HepG2 (cell line): ENCODE measurements at regions not wholly inside any gene's neighbourhood (a gene's known extent, or its start where the extent isn't known, plus 50 kb on each side); places are given as distances from the start of the nearest gene placed in this dataset.

Experiments
- ATAC-seq: fragments of 200-7000 bp; cut with Tn5 transposase; 3 replicates; pipeline ENCODE4 v1.9.1; 2020; ENCODE audit warnings: mild to moderate bottlenecking, moderate library complexity
- BruUV-seq: library from RNA; stranded (reverse); fragments of 400-500 nt; replicated peaks from 2 replicates; lab custom pipeline; 2021; lab: Mats Ljungman, UMichigan
- CTCF ChIA-PET: fragments of 300-600 bp; formaldehyde crosslinking; extraction: SDS; loops from one replicate; lab custom pipeline; 2021; ENCODE audit warnings: low total read pairs, inconsistent platforms, low intra/inter-chr PET ratio; lab: Yijun Ruan, JAX
- POLR2A ChIA-PET: fragments of 350-600 bp; sonication (Branson Sonifier 250); formaldehyde crosslinking; loops from one replicate; lab custom pipeline; 2020; ENCODE audit warnings: antibody characterized with exemption, inconsistent platforms; lab: Yijun Ruan, JAX
- DNase-seq: peaks from one replicate; pipeline ENCODE4 v3.0.0-alpha.2; 2015; ENCODE audit warnings: low spot score
- FAIRE-seq: peaks from 3 replicates; lab custom pipeline; 2011; peaks lifted over from hg19 to GRCh38; lab: Jason Lieb, UNC
- H2AFZ ChIP-seq: one replicate; pipeline ENCODE4 v1.6.1; 2011; ENCODE audit warnings: low read length, inconsistent platforms
- H3K27ac ChIP-seq: fragments of 300-600 bp; 3 replicates; pipeline ENCODE4 v1.8.0; 2011; ENCODE audit warnings: mixed run types, mild to moderate bottlenecking, mixed read lengths, low read length, inconsistent platforms; ENCODE audit not compliant: insufficient read depth; ENCODE audit errors: extremely low read length
- H3K27me3 ChIP-seq, 2 experiments: fragments of 200-600 bp in 1 of 2; 2 replicates in 1 of 2; 3 replicates in 1 of 2; pipeline versions ENCODE4 v1.6.0 to v1.8.0; 2011; ENCODE audit warnings: low read length in 2 of 2, mild to moderate bottlenecking in 2 of 2, moderate library complexity in 2 of 2, inconsistent platforms in 1 of 2; ENCODE audit not compliant: insufficient read depth in 2 of 2, control insufficient read depth in 1 of 2
- H3K36me3 ChIP-seq, 2 experiments: fragments of 200-600 bp in 1 of 2; replicated peaks in 1 of 2; 2 replicates in 1 of 2; 3 replicates in 1 of 2; pipeline versions ENCODE4 v1.5.1 to v1.8.0; 2011; ENCODE audit warnings: low read length in 2 of 2, inconsistent platforms in 1 of 2; ENCODE audit not compliant: insufficient read depth in 2 of 2, control insufficient read depth in 1 of 2
- H3K4me1 ChIP-seq: 2 replicates; pipeline ENCODE4 v1.5.1; 2012; ENCODE audit warnings: low read length, inconsistent platforms; ENCODE audit not compliant: insufficient read depth
- H3K4me2 ChIP-seq: 2 replicates; pipeline ENCODE4 v1.6.0; 2011; ENCODE audit warnings: low read depth, low read length, inconsistent platforms
- H3K4me3 ChIP-seq, 3 experiments: fragments of 200-600 bp in 1 of 3; sonication (generic), shearing (Covaris generic) in 1 of 3; replicated peaks in 1 of 3; 2 replicates each; pipeline ENCODE4 v1.5.1; 2011 to 2016; ENCODE audit warnings: low read length in 3 of 3, inconsistent platforms in 2 of 3, low read depth in 2 of 3, mild to moderate bottlenecking in 2 of 3, control low read depth in 1 of 3, mixed read lengths in 1 of 3; ENCODE audit not compliant: insufficient read depth in 1 of 3
- H3K79me2 ChIP-seq: one replicate; pipeline ENCODE4 v1.6.1; 2011; ENCODE audit warnings: low read length, inconsistent platforms; ENCODE audit not compliant: insufficient read depth
- H3K9ac ChIP-seq: 2 replicates; pipeline ENCODE4 v1.6.0; 2011; ENCODE audit warnings: mild to moderate bottlenecking, low read depth, low read length, inconsistent platforms; ENCODE audit not compliant: insufficient read depth
- H3K9me3 ChIP-seq: 2 replicates; pipeline ENCODE4 v1.5.1; 2012; ENCODE audit warnings: mild to moderate bottlenecking, low read length
- H4K20me1 ChIP-seq: 2 replicates; pipeline ENCODE4 v1.6.0; 2011; ENCODE audit warnings: inconsistent platforms, mild to moderate bottlenecking, low read length, moderate library complexity; ENCODE audit not compliant: insufficient read depth
- ETV5 ChIP-seq: IDR thresholded peaks from 2 replicates; pipeline ENCODE4 v1.6.1; 2018; ENCODE audit warnings: missing biosample characterization, missing genetic modification reagents, inconsistent platforms, borderline replicate concordance
- KLF6 ChIP-seq: IDR thresholded peaks from 2 replicates; pipeline ENCODE4 v1.8.0; 2016; ENCODE audit warnings: missing biosample characterization, missing genetic modification reagents
- MIXL1 ChIP-seq: IDR thresholded peaks from 2 replicates; pipeline ENCODE4 v1.6.1; 2016
- MYNN ChIP-seq: sonication (generic); formaldehyde crosslinking; IDR thresholded peaks from 2 replicates; pipeline ENCODE4 v1.4.0; 2020; ENCODE audit warnings: mild to moderate bottlenecking, low read depth, missing genetic modification reagents
- NPAS2 ChIP-seq: sonication (generic); formaldehyde crosslinking; IDR thresholded peaks from 2 replicates; pipeline ENCODE4 v1.8.0; 2022; ENCODE audit warnings: mild to moderate bottlenecking, missing genetic modification reagents, borderline replicate concordance
- ZBTB1 ChIP-seq: sonication (generic); formaldehyde crosslinking; IDR thresholded peaks from 2 replicates; pipeline ENCODE4 v1.4.0; 2020; ENCODE audit warnings: missing genetic modification reagents, borderline replicate concordance
- ZNF562 ChIP-seq: sonication (generic); formaldehyde crosslinking; IDR thresholded peaks from 2 replicates; pipeline ENCODE4 v1.8.0; 2022; ENCODE audit warnings: missing genetic modification reagents, borderline replicate concordance
- ZNF713 ChIP-seq: sonication (generic); formaldehyde crosslinking; IDR thresholded peaks from 2 replicates; pipeline ENCODE4 v1.4.0; 2020; ENCODE audit warnings: mild to moderate bottlenecking, missing genetic modification reagents
- ZNF792 ChIP-seq: IDR thresholded peaks from 2 replicates; pipeline ENCODE4 v1.6.1; 2016
- WGBS: methylation state at CpG from one replicate; pipeline ENCODE4 v1.1.6; 2017; ENCODE audit warnings: low lambda C conversion rate; 5-methylcytosine and 5-hydroxymethylcytosine counted together
- in situ Hi-C: cut with HindIII; loops from 2 replicates; pipeline ENCODE4 v1.10.0; 2017; ENCODE audit warnings: low pct_unique_long_range_greater_than_20kb; ENCODE audit not compliant: extremely low pct_ligation_motif_present
- intact Hi-C: fragments of 100-400 bp; cut with micrococcal nuclease; formaldehyde crosslinking; loops from one replicate; pipeline ENCODE4 v1.10.0; 2022; ENCODE audit not compliant: unreplicated experiment
- TF ChIP-seq, protein P1 (sequence below): sonication (generic); formaldehyde crosslinking; IDR thresholded peaks from 2 replicates; pipeline ENCODE4 v1.9.0; 2022; ENCODE audit warnings: low read depth, missing genetic modification reagents
- TF ChIP-seq, protein P2 (sequence below): IDR thresholded peaks from 2 replicates; pipeline ENCODE4 v1.6.1; 2016; ENCODE audit warnings: low read depth
- TF ChIP-seq, protein P3 (sequence below): sonication (generic); formaldehyde crosslinking; IDR thresholded peaks from 2 replicates; pipeline ENCODE4 v1.4.0; 2020; ENCODE audit warnings: missing genetic modification reagents

- Histone ChIP-seq H3K27me3 (no peaks in the 10 kb centered on the region), H3K9ac (no peak overlapping the region), H3K9me3 (no peaks in the 10 kb centered on the region), H3K4me1 (peaks cover 12% of the 10 kb centered on the region), H4K20me1 (no peaks in the 10 kb centered on the region), H3K4me2 (no peak overlapping the region), H3K79me2 (no peaks in the 10 kb centered on the region), H3K4me3 (no peak overlapping the region), H3K27ac (no peak overlapping the region), H2AFZ (no peak overlapping the region), H3K36me3 (no peaks in the 10 kb centered on the region)
- ATAC-seq: no peak
- no peak for FAIRE-seq
- ChIA-PET CTCF (no interaction called here), POLR2A (no interaction called here)
- in situ Hi-C loops: no loop called here
- no peak for DNase-seq
- intact Hi-C loops: no loop called here
- TF ChIP-seq KLF6 (CRISPR knock-in tag): no peak
- TF ChIP-seq MYNN: no peak
- TF ChIP-seq, protein P1, sequence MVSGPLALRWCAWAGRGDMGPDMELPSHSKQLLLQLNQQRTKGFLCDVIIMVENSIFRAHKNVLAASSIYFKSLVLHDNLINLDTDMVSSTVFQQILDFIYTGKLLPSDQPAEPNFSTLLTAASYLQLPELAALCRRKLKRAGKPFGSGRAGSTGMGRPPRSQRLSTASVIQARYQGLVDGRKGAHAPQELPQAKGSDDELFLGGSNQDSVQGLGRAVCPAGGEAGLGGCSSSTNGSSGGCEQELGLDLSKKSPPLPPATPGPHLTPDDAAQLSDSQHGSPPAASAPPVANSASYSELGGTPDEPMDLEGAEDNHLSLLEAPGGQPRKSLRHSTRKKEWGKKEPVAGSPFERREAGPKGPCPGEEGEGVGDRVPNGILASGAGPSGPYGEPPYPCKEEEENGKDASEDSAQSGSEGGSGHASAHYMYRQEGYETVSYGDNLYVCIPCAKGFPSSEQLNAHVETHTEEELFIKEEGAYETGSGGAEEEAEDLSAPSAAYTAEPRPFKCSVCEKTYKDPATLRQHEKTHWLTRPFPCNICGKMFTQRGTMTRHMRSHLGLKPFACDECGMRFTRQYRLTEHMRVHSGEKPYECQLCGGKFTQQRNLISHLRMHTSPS (CRISPR knock-in tag): no peak
- TF ChIP-seq ZBTB1: no peak
- no peak for TF ChIP-seq NPAS2
- TF ChIP-seq, protein P2, sequence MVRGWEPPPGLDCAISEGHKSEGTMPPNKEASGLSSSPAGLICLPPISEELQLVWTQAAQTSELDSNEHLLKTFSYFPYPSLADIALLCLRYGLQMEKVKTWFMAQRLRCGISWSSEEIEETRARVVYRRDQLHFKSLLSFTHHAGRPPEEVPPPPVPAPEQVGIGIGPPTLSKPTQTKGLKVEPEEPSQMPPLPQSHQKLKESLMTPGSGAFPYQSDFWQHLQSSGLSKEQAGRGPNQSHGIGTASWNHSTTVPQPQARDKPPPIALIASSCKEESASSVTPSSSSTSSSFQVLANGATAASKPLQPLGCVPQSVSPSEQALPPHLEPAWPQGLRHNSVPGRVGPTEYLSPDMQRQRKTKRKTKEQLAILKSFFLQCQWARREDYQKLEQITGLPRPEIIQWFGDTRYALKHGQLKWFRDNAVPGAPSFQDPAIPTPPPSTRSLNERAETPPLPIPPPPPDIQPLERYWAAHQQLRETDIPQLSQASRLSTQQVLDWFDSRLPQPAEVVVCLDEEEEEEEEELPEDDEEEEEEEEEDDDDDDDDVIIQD (CRISPR knock-in tag): no peak
- no peak for TF ChIP-seq MIXL1
- no peak for TF ChIP-seq ZNF562
- no peak for TF ChIP-seq ZNF713 (CRISPR knock-in tag)
- no peak for TF ChIP-seq ETV5 (CRISPR knock-in tag)
- no peak for TF ChIP-seq ZNF792 (CRISPR knock-in tag)
- TF ChIP-seq, protein P3, sequence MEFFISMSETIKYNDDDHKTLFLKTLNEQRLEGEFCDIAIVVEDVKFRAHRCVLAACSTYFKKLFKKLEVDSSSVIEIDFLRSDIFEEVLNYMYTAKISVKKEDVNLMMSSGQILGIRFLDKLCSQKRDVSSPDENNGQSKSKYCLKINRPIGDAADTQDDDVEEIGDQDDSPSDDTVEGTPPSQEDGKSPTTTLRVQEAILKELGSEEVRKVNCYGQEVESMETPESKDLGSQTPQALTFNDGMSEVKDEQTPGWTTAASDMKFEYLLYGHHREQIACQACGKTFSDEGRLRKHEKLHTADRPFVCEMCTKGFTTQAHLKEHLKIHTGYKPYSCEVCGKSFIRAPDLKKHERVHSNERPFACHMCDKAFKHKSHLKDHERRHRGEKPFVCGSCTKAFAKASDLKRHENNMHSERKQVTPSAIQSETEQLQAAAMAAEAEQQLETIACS (CRISPR knock-in tag): no peak
- 74% methylated on average over 6 of the region's 6 CpGs for WGBS
- BruUV-seq: no TSS peak
These were observed 128.0 kb downstream of the PSMG1 start for GRCh38 chr21:39055167-39055767.
